Kidney (tissue), 13 donors: ENCODE measurements at regions not wholly inside any gene's neighbourhood (a gene's known extent, or its start where the extent isn't known, plus 50 kb on each side); places are given as distances from the start of the nearest gene placed in this dataset.

ENCODE experiments used
- DNase-seq, 5 donors: peaks; one replicate each; pipeline ENCODE4 v3.0.0-alpha.2; 2013 to 2020
- FAIRE-seq: peaks from 2 replicates; lab custom pipeline; 2012; peaks lifted over from hg19 to GRCh38; lab: Jason Lieb, UNC
- H3K27ac ChIP-seq, 2 donors: one replicate each; pipeline ENCODE4 v1.7.0; 2013; ENCODE audit warnings: low read depth in 2 of 2, low read length in 2 of 2, inconsistent platforms in 1 of 2
- H3K27me3 ChIP-seq: one replicate; pipeline ENCODE4 v1.7.1; 2013; ENCODE audit warnings: low read length, inconsistent platforms; ENCODE audit not compliant: control insufficient read depth, insufficient read depth
- H3K36me3 ChIP-seq, 3 donors: one replicate each; pipeline versions ENCODE4 v1.7.0 to v1.7.1; 2013; ENCODE audit warnings: low read length in 3 of 3, control low read depth in 1 of 3, inconsistent platforms in 1 of 3; ENCODE audit not compliant: insufficient read depth in 3 of 3, control insufficient read depth in 2 of 3
- H3K4me1 ChIP-seq, 3 donors: one replicate each; pipeline versions ENCODE4 v1.7.0 to v1.7.1; 2013; ENCODE audit warnings: low read length in 3 of 3, inconsistent platforms in 1 of 3, low read depth in 1 of 3; ENCODE audit not compliant: control insufficient read depth in 2 of 3, insufficient read depth in 2 of 3
- H3K4me3 ChIP-seq, 3 donors: one replicate each; pipeline versions ENCODE4 v1.7.0 to v1.8.1; 2013; ENCODE audit warnings: low read length in 3 of 3, control low read depth in 1 of 3, inconsistent platforms in 1 of 3
- H3K9ac ChIP-seq, 3 donors: one replicate each; pipeline versions ENCODE4 v1.7.0 to v1.7.1; 2013; ENCODE audit warnings: low read length in 3 of 3, control low read depth in 1 of 3, inconsistent platforms in 1 of 3
- H3K9me3 ChIP-seq, 3 donors: one replicate each; pipeline versions ENCODE4 v1.7.0 to v1.7.1; 2013; ENCODE audit warnings: low read length in 3 of 3, control low read depth in 1 of 3, inconsistent platforms in 1 of 3; ENCODE audit not compliant: control insufficient read depth in 2 of 3, insufficient read depth in 1 of 3
- intact Hi-C: fragments of 100-400 bp; cut with DNase I; formaldehyde crosslinking; loops from one replicate; pipeline ENCODE4 v1.11.1; 2022
- TF ChIP-seq, protein P1 (sequence below): IDR thresholded peaks from 3 replicates; pipeline ENCODE4 v1.5.1; 2012; ENCODE audit warnings: mild to moderate bottlenecking, moderate library complexity, borderline replicate concordance; ENCODE audit not compliant: insufficient read depth; ENCODE audit errors: extremely low read depth
- donor health status: control.
- donor health status: control.
- donor health status: control.
- donor health status: control.
- donor health status: control.
- donor health status: DM: yes; HTN: yes; CAD: no.
- donor health status: Normal renal cell carcinoma (clear cell type).

DNA sequence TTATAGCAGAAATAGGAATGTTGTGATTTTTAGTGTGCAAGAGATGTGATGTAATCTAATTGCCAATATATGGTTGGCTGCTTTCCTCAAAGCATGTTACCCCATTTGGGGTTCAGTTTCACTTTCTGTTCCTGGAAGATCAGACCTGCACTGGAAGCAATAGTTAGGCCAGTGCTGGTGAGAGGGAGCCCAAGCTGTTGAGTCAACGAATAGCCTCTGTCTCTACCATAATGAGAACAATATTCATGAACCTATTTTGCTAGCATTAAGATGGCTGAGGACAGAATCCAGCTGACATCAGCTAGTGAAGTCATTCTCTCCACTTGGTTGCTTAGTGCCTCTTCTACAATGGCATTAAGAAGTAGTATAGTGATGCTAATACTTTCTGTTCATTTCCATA is 379.9 kb upstream of the DCN start:
- no peaks in the 10 kb centered on the region for H3K27me3 ChIP-seq
- TF ChIP-seq, protein P1, sequence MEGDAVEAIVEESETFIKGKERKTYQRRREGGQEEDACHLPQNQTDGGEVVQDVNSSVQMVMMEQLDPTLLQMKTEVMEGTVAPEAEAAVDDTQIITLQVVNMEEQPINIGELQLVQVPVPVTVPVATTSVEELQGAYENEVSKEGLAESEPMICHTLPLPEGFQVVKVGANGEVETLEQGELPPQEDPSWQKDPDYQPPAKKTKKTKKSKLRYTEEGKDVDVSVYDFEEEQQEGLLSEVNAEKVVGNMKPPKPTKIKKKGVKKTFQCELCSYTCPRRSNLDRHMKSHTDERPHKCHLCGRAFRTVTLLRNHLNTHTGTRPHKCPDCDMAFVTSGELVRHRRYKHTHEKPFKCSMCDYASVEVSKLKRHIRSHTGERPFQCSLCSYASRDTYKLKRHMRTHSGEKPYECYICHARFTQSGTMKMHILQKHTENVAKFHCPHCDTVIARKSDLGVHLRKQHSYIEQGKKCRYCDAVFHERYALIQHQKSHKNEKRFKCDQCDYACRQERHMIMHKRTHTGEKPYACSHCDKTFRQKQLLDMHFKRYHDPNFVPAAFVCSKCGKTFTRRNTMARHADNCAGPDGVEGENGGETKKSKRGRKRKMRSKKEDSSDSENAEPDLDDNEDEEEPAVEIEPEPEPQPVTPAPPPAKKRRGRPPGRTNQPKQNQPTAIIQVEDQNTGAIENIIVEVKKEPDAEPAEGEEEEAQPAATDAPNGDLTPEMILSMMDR, result no peak
- H3K4me1 ChIP-seq, result peaks cover 0 to 3% (median 0%) of the 10 kb centered on the region in 3 donors
- no peak overlapping the region for H3K9ac ChIP-seq
- DNase-seq (no peak), FAIRE-seq (no peak)
- H3K9me3 ChIP-seq, result no peaks in the 10 kb centered on the region
- H3K36me3 ChIP-seq, result no peaks in the 10 kb centered on the region
- intact Hi-C loops, result no loop called here
- no peak overlapping the region for H3K4me3 ChIP-seq
- no peak overlapping the region for H3K27ac ChIP-seq

DNA sequence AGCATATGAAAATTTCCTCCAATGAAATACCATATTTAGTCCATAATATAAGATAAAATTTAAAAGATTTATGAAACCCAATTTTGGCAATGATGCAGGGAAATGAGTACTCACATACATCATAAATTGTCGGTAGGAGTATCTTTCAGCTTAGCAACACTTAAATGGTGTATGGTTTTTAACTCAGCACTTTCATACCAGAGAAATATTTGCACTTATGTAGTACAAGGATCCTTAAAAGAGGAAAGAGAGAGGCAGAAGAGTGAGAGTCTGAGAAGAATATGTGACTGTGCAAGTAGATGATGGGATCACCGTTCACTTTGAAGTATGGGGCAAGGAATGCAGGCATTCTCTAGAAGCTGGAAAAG is 379.3 kb upstream of the DCN start:
- H3K27me3 ChIP-seq, result no peaks in the 10 kb centered on the region
- TF ChIP-seq, protein P1, result no peak
- intact Hi-C loops, result no loop called here
- H3K4me3 ChIP-seq, result no peak overlapping the region
- no peaks in the 10 kb centered on the region for H3K9me3 ChIP-seq
- no peak overlapping the region for H3K27ac ChIP-seq
- H3K4me1 ChIP-seq, result peaks cover 0 to 3% (median 0%) of the 10 kb centered on the region in 3 donors
- H3K36me3 ChIP-seq, result no peaks in the 10 kb centered on the region
- no peak for FAIRE-seq
- no peak for DNase-seq
- no peak overlapping the region for H3K9ac ChIP-seq

DNA sequence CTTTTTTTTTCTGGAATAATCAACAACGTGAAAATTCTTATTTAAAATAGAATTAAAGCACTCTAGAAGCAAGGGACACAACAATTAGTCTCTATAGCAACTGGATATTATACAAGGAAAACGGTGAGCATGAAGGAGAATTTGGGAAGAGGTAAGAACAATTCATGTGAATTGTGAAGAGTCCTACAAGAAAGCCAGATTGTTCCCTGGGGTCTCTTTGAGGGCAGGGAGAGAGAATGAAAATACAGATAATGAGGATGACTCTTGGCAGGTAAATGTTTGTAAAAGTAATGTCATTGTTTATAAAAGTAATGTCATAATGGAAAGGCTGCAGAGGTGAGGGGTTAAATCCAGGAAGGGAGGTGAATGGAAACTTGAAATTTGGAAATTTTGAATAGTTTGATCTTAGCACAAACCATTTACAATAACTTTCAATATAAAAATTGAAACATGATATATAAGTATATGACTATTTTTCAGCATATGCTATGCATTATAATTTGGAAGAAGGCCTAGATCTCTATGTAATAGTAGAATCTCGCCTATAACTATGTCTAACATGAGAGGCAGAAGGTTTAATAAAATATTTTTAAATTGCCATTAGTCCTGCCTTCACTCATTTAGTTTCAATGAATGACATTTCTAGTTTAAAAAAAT is 378.8 kb upstream of the DCN start:
- no peak for DNase-seq
- intact Hi-C loops, result no loop called here
- TF ChIP-seq, protein P1, result no peak

DNA sequence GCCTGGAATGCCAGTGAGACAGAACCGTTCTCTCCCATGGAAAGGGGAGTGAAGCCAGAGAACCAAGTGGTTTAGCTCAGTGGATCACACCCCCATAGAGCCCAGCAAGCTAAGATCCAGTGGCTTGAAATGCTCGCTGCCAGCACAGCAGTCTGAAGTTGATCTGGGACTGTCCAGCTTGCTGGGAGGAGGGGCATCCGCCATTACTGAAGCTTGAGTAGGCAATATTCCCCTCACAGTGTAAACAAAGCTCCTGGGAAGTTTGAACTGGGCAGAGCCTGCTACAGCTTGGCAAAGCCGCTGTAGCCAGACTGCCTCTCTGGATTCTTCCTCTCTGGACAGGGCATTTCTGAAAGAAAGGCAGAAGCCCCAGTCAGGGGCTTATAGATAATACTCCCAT is 374.3 kb upstream of the DCN start:
- no peak overlapping the region for H3K9ac ChIP-seq
- FAIRE-seq, result no peak
- no peaks in the 10 kb centered on the region for H3K27me3 ChIP-seq
- intact Hi-C loops, result no loop called here
- DNase-seq, result no peak
- H3K4me1 ChIP-seq, result no peaks in the 10 kb centered on the region
- TF ChIP-seq, protein P1, result no peak
- H3K36me3 ChIP-seq, result no peaks in the 10 kb centered on the region
- H3K27ac ChIP-seq, result no peak overlapping the region
- H3K4me3 ChIP-seq, result no peak overlapping the region
- no peaks in the 10 kb centered on the region for H3K9me3 ChIP-seq

More for the DNA sequence above, 378.8 kb upstream of the DCN start:
- Histone ChIP-seq H3K4me3 (no peak overlapping the region), H3K9me3 (no peaks in the 10 kb centered on the region), H3K27me3 (no peaks in the 10 kb centered on the region), H3K27ac (no peak overlapping the region), H3K36me3 (no peaks in the 10 kb centered on the region), H3K4me1 (peaks cover 0 to 3% (median 0%) of the 10 kb centered on the region in 3 donors), H3K9ac (no peak overlapping the region)
- FAIRE-seq, result no peak
